SU-DHL-6 (cell line): ENCODE measurements at regions not wholly inside any gene's neighbourhood (a gene's known extent, or its start where the extent isn't known, plus 50 kb on each side); places are given as distances from the start of the nearest gene placed in this dataset.
"Not testable (repeated sequence)": the region's sequence is repeated elsewhere in the genome, so short reads cannot be mapped to it uniquely, and the experiment has no call there.

ENCODE experiments used
- H2AFZ ChIP-seq: fragments of 200-600 bp; sonication (generic); 2 replicates; pipeline ENCODE4 v1.6.1; 2014; ENCODE audit warnings: low read depth, mild to moderate bottlenecking, moderate library complexity, mixed read lengths, antibody characterized with exemption, low read length; ENCODE audit not compliant: severe bottlenecking
- H3F3A ChIP-seq: fragments of 200-600 bp; shearing (Covaris generic); 2 replicates; pipeline ENCODE4 v1.6.0; 2016; ENCODE audit warnings: antibody characterized with exemption, mild to moderate bottlenecking; ENCODE audit not compliant: insufficient read depth
- H3K27ac ChIP-seq: fragments of 200-600 bp; sonication (generic); 2 replicates; pipeline ENCODE4 v1.5.1; 2016; ENCODE audit warnings: low read depth, mild to moderate bottlenecking, low read length, moderate library complexity, mixed read lengths
- H3K27me3 ChIP-seq: fragments of 200-600 bp; sonication (generic), shearing (Covaris generic); 2 replicates; pipeline ENCODE4 v1.6.0; 2014; ENCODE audit warnings: mild to moderate bottlenecking, low read length
- H3K36me3 ChIP-seq: fragments of 200-600 bp; sonication (generic); 2 replicates; pipeline ENCODE4 v1.6.1; 2014; ENCODE audit warnings: mild to moderate bottlenecking, low read length, mixed read lengths
- H3K4me2 ChIP-seq: fragments of 300-600, 200-600 bp; shearing (Covaris generic), sonication (generic); 2 replicates; pipeline ENCODE4 v1.6.0; 2014; ENCODE audit warnings: low read length, low read depth, mild to moderate bottlenecking; ENCODE audit not compliant: poor library complexity, severe bottlenecking
- H3K4me3 ChIP-seq: fragments of 200-600 bp; sonication (generic); 2 replicates; pipeline ENCODE4 v1.5.1; 2014; ENCODE audit warnings: antibody characterized with exemption, low read length, mild to moderate bottlenecking, mixed read lengths; ENCODE audit not compliant: insufficient read depth, poor library complexity, severe bottlenecking
- H3K79me2 ChIP-seq: fragments of 200-600 bp; sonication (generic); 2 replicates; pipeline ENCODE4 v1.6.1; 2014; ENCODE audit warnings: mild to moderate bottlenecking, low read length, moderate library complexity; ENCODE audit not compliant: insufficient read depth
- H3K9ac ChIP-seq: fragments of 200-600 bp; sonication (generic); 2 replicates; pipeline ENCODE4 v1.7.0; 2014; ENCODE audit warnings: mild to moderate bottlenecking, low read length
- H3K9me2 ChIP-seq: fragments of 200-600 bp; sonication (generic); replicated peaks from 2 replicates; pipeline ENCODE4 v1.6.1; 2014; ENCODE audit warnings: low read length; ENCODE audit not compliant: insufficient read depth
- H3K9me3 ChIP-seq: fragments of 200-600 bp; sonication (generic); 2 replicates; pipeline ENCODE4 v1.6.1; 2014; ENCODE audit warnings: low read length, mixed read lengths; ENCODE audit not compliant: insufficient read depth
- H4K20me1 ChIP-seq: fragments of 200-600 bp; sonication (generic); 2 replicates; pipeline ENCODE4 v1.6.1; 2014; ENCODE audit warnings: low read depth, mild to moderate bottlenecking, antibody characterized with exemption, low read length, moderate library complexity, mixed read lengths
- CTCF ChIP-seq: fragments of 200-600 bp; sonication (generic); IDR thresholded peaks from one replicate; pipeline ENCODE4 v1.5.1; 2017; ENCODE audit warnings: antibody characterized with exemption, mild to moderate bottlenecking, low read length, moderate library complexity; ENCODE audit not compliant: insufficient read depth, poor library complexity, severe bottlenecking
- EZH2phosphoT487 ChIP-seq: fragments of 200-600 bp; sonication (generic), shearing (Covaris generic); conservative IDR thresholded peaks from 2 replicates; pipeline ENCODE4 v1.6.1; 2018; ENCODE audit warnings: mild to moderate bottlenecking, antibody characterized with exemption, low read length, moderate library complexity, mixed read lengths

- no peak for TF ChIP-seq EZH2phosphoT487
- TF ChIP-seq CTCF: no peak
- Histone ChIP-seq H2AFZ (no peak overlapping the region), H4K20me1 (no peaks in the 10 kb centered on the region), H3K4me3 (no peak overlapping the region), H3K9me2 (no peaks in the 10 kb centered on the region), H3K9ac (no peak overlapping the region), H3K27ac (no peak overlapping the region), H3K36me3 (no peaks in the 10 kb centered on the region), H3K27me3 (no peaks in the 10 kb centered on the region), H3K9me3 (no peaks in the 10 kb centered on the region), H3F3A (no peaks in the 10 kb centered on the region), H3K79me2 (no peaks in the 10 kb centered on the region), H3K4me2 (no peak overlapping the region)
Observed at GRCh38 chr13:54563286-54563685, 1534.7 kb downstream of the OLFM4 start.

- not testable (repeated sequence) for H3F3A ChIP-seq, H3K27ac ChIP-seq, H3K27me3 ChIP-seq, H3K4me3 ChIP-seq, H4K20me1 ChIP-seq, H3K79me2 ChIP-seq, H3K9me2 ChIP-seq, H3K9ac ChIP-seq, H3K4me2 ChIP-seq, H3K9me3 ChIP-seq, H3K36me3 ChIP-seq, H2AFZ ChIP-seq
Observed at GRCh38 chr13:54572037-54572436, 1543.4 kb downstream of the OLFM4 start.

- H3K4me2 ChIP-seq: no peak overlapping the region
- no peak overlapping the region for H3K27ac ChIP-seq
- H3K9ac ChIP-seq: no peak overlapping the region
- H3K36me3 ChIP-seq: no peaks in the 10 kb centered on the region
- H3F3A ChIP-seq: no peaks in the 10 kb centered on the region
- no peaks in the 10 kb centered on the region for H4K20me1 ChIP-seq
- no peak for TF ChIP-seq EZH2phosphoT487
- TF ChIP-seq CTCF: no peak
- H2AFZ ChIP-seq: no peak overlapping the region
- no peaks in the 10 kb centered on the region for H3K79me2 ChIP-seq
- H3K9me2 ChIP-seq: no peaks in the 10 kb centered on the region
- no peaks in the 10 kb centered on the region for H3K27me3 ChIP-seq
- H3K9me3 ChIP-seq: no peaks in the 10 kb centered on the region
- H3K4me3 ChIP-seq: no peak overlapping the region
Observed at GRCh38 chr13:54573186-54573585, 1544.6 kb downstream of the OLFM4 start.

- Histone ChIP-seq H3F3A (no peaks in the 10 kb centered on the region), H3K4me2 (no peak overlapping the region), H2AFZ (no peak overlapping the region), H3K27me3 (no peaks in the 10 kb centered on the region), H3K9ac (no peak overlapping the region), H3K9me2 (no peaks in the 10 kb centered on the region), H3K79me2 (no peaks in the 10 kb centered on the region), H3K27ac (no peak overlapping the region), H3K4me3 (no peak overlapping the region), H4K20me1 (no peaks in the 10 kb centered on the region), H3K36me3 (no peaks in the 10 kb centered on the region), H3K9me3 (no peaks in the 10 kb centered on the region)
- no peak for TF ChIP-seq EZH2phosphoT487
- TF ChIP-seq CTCF: no peak
Observed at GRCh38 chr13:54574791-54575190, 1546.2 kb downstream of the OLFM4 start.
